HepG2 (cell line): ENCODE measurements at regions not wholly inside any gene's neighbourhood (a gene's known extent, or its start where the extent isn't known, plus 50 kb on each side); places are given as distances from the start of the nearest gene placed in this dataset.

ENCODE experiments used
- ATAC-seq: fragments of 200-7000 bp; cut with Tn5 transposase; 3 replicates; pipeline ENCODE4 v1.9.1; 2020; ENCODE audit warnings: mild to moderate bottlenecking, moderate library complexity
- BruUV-seq: library from RNA; stranded (reverse); fragments of 400-500 nt; replicated peaks from 2 replicates; lab custom pipeline; 2021; lab: Mats Ljungman, UMichigan
- CTCF ChIA-PET: fragments of 300-600 bp; formaldehyde crosslinking; extraction: SDS; loops from one replicate; lab custom pipeline; 2021; ENCODE audit warnings: low total read pairs, inconsistent platforms, low intra/inter-chr PET ratio; lab: Yijun Ruan, JAX
- POLR2A ChIA-PET: fragments of 350-600 bp; sonication (Branson Sonifier 250); formaldehyde crosslinking; loops from one replicate; lab custom pipeline; 2020; ENCODE audit warnings: antibody characterized with exemption, inconsistent platforms; lab: Yijun Ruan, JAX
- DNase-seq: peaks from one replicate; pipeline ENCODE4 v3.0.0-alpha.2; 2015; ENCODE audit warnings: low spot score
- FAIRE-seq: peaks from 3 replicates; lab custom pipeline; 2011; peaks lifted over from hg19 to GRCh38; lab: Jason Lieb, UNC
- H2AFZ ChIP-seq: one replicate; pipeline ENCODE4 v1.6.1; 2011; ENCODE audit warnings: low read length, inconsistent platforms
- H3K27ac ChIP-seq: fragments of 300-600 bp; 3 replicates; pipeline ENCODE4 v1.8.0; 2011; ENCODE audit warnings: mixed run types, mild to moderate bottlenecking, mixed read lengths, low read length, inconsistent platforms; ENCODE audit not compliant: insufficient read depth; ENCODE audit errors: extremely low read length
- H3K27me3 ChIP-seq, 2 experiments: fragments of 200-600 bp in 1 of 2; 2 replicates in 1 of 2; 3 replicates in 1 of 2; pipeline versions ENCODE4 v1.6.0 to v1.8.0; 2011; ENCODE audit warnings: low read length in 2 of 2, mild to moderate bottlenecking in 2 of 2, moderate library complexity in 2 of 2, inconsistent platforms in 1 of 2; ENCODE audit not compliant: insufficient read depth in 2 of 2, control insufficient read depth in 1 of 2
- H3K36me3 ChIP-seq, 2 experiments: fragments of 200-600 bp in 1 of 2; replicated peaks in 1 of 2; 2 replicates in 1 of 2; 3 replicates in 1 of 2; pipeline versions ENCODE4 v1.5.1 to v1.8.0; 2011; ENCODE audit warnings: low read length in 2 of 2, inconsistent platforms in 1 of 2; ENCODE audit not compliant: insufficient read depth in 2 of 2, control insufficient read depth in 1 of 2
- H3K4me1 ChIP-seq: 2 replicates; pipeline ENCODE4 v1.5.1; 2012; ENCODE audit warnings: low read length, inconsistent platforms; ENCODE audit not compliant: insufficient read depth
- H3K4me2 ChIP-seq: 2 replicates; pipeline ENCODE4 v1.6.0; 2011; ENCODE audit warnings: low read depth, low read length, inconsistent platforms
- H3K4me3 ChIP-seq, 3 experiments: fragments of 200-600 bp in 1 of 3; sonication (generic), shearing (Covaris generic) in 1 of 3; replicated peaks in 1 of 3; 2 replicates each; pipeline ENCODE4 v1.5.1; 2011 to 2016; ENCODE audit warnings: low read length in 3 of 3, inconsistent platforms in 2 of 3, low read depth in 2 of 3, mild to moderate bottlenecking in 2 of 3, control low read depth in 1 of 3, mixed read lengths in 1 of 3; ENCODE audit not compliant: insufficient read depth in 1 of 3
- H3K79me2 ChIP-seq: one replicate; pipeline ENCODE4 v1.6.1; 2011; ENCODE audit warnings: low read length, inconsistent platforms; ENCODE audit not compliant: insufficient read depth
- H3K9ac ChIP-seq: 2 replicates; pipeline ENCODE4 v1.6.0; 2011; ENCODE audit warnings: mild to moderate bottlenecking, low read depth, low read length, inconsistent platforms; ENCODE audit not compliant: insufficient read depth
- H3K9me3 ChIP-seq: 2 replicates; pipeline ENCODE4 v1.5.1; 2012; ENCODE audit warnings: mild to moderate bottlenecking, low read length
- H4K20me1 ChIP-seq: 2 replicates; pipeline ENCODE4 v1.6.0; 2011; ENCODE audit warnings: inconsistent platforms, mild to moderate bottlenecking, low read length, moderate library complexity; ENCODE audit not compliant: insufficient read depth
- CENPBD1 ChIP-seq: sonication (generic); formaldehyde crosslinking; IDR thresholded peaks from 2 replicates; pipeline ENCODE4 v1.8.0; 2022; ENCODE audit warnings: missing genetic modification reagents, low read depth, mild to moderate bottlenecking, borderline replicate concordance
- KAT7 ChIP-seq: IDR thresholded peaks from 2 replicates; pipeline ENCODE4 v1.6.1; 2018; ENCODE audit warnings: borderline replicate concordance, missing compliant biosample characterization
- NPAS2 ChIP-seq: sonication (generic); formaldehyde crosslinking; IDR thresholded peaks from 2 replicates; pipeline ENCODE4 v1.8.0; 2022; ENCODE audit warnings: mild to moderate bottlenecking, missing genetic modification reagents, borderline replicate concordance
- PITX1 ChIP-seq: sonication (generic); formaldehyde crosslinking; IDR thresholded peaks from 2 replicates; pipeline ENCODE4 v1.5.1; 2020; ENCODE audit warnings: mild to moderate bottlenecking, missing genetic modification reagents
- RBM22 ChIP-seq: fragments of 200-400 bp; formaldehyde crosslinking; optimal IDR thresholded peaks from 2 replicates; pipeline ENCODE3; 2017; ENCODE audit warnings: mild to moderate bottlenecking, low read length, moderate library complexity
- REL ChIP-seq: sonication (generic); formaldehyde crosslinking; conservative IDR thresholded peaks from 2 replicates; pipeline ENCODE4 v1.8.0; 2022; ENCODE audit warnings: mild to moderate bottlenecking, missing genetic modification reagents, moderate library complexity
- SCMH1 ChIP-seq: sonication (generic); formaldehyde crosslinking; IDR thresholded peaks from 2 replicates; pipeline ENCODE4 v1.9.0; 2021; ENCODE audit warnings: missing genetic modification reagents, mild to moderate bottlenecking, borderline replicate concordance
- SP140L ChIP-seq: sonication (generic); formaldehyde crosslinking; IDR thresholded peaks from 2 replicates; pipeline ENCODE4 v1.4.0; 2020; ENCODE audit warnings: missing genetic modification reagents, borderline replicate concordance
- U2AF1 ChIP-seq: fragments of 200-400 bp; formaldehyde crosslinking; optimal IDR thresholded peaks from 2 replicates; pipeline ENCODE3; 2017; ENCODE audit warnings: mild to moderate bottlenecking, low read depth, low read length
- ZNF138 ChIP-seq: sonication (generic); formaldehyde crosslinking; IDR thresholded peaks from 2 replicates; pipeline ENCODE4 v1.5.0; 2020; ENCODE audit warnings: mild to moderate bottlenecking, low read depth, missing genetic modification reagents
- ZNF281 ChIP-seq: sonication (generic); formaldehyde crosslinking; IDR thresholded peaks from 2 replicates; pipeline ENCODE4 v1.4.0; 2020; ENCODE audit warnings: missing genetic modification reagents, borderline replicate concordance
- ZNF3 ChIP-seq: IDR thresholded peaks from 2 replicates; pipeline ENCODE4 v1.7.0; 2017; ENCODE audit warnings: inconsistent platforms
- ZNF350 ChIP-seq: sonication (generic); formaldehyde crosslinking; IDR thresholded peaks from 2 replicates; pipeline ENCODE4 v1.4.0; 2020; ENCODE audit warnings: mild to moderate bottlenecking, low read depth, missing genetic modification reagents, borderline replicate concordance
- ZNF510 ChIP-seq: sonication (generic); formaldehyde crosslinking; IDR thresholded peaks from 2 replicates; pipeline ENCODE4 v1.4.0; 2020; ENCODE audit warnings: low read depth, mild to moderate bottlenecking, missing genetic modification reagents
- ZNF737 ChIP-seq: sonication (generic); formaldehyde crosslinking; IDR thresholded peaks from 2 replicates; pipeline ENCODE4 v1.5.0; 2020; ENCODE audit warnings: missing genetic modification reagents, mild to moderate bottlenecking, borderline replicate concordance
- ZNF775 ChIP-seq: sonication (generic); formaldehyde crosslinking; IDR thresholded peaks from 2 replicates; pipeline ENCODE4 v1.4.0; 2020; ENCODE audit warnings: missing genetic modification reagents, mild to moderate bottlenecking, moderate library complexity, borderline replicate concordance
- ZNF800 ChIP-seq: sonication (generic); formaldehyde crosslinking; IDR thresholded peaks from 2 replicates; pipeline ENCODE4 v1.4.0; 2020; ENCODE audit warnings: missing genetic modification reagents
- ZNF891 ChIP-seq: sonication (generic); formaldehyde crosslinking; IDR thresholded peaks from 2 replicates; pipeline ENCODE4 v1.5.0; 2020; ENCODE audit warnings: mild to moderate bottlenecking, missing genetic modification reagents
- WGBS: methylation state at CpG from one replicate; pipeline ENCODE4 v1.1.6; 2017; ENCODE audit warnings: low lambda C conversion rate; 5-methylcytosine and 5-hydroxymethylcytosine counted together
- in situ Hi-C: cut with HindIII; loops from 2 replicates; pipeline ENCODE4 v1.10.0; 2017; ENCODE audit warnings: low pct_unique_long_range_greater_than_20kb; ENCODE audit not compliant: extremely low pct_ligation_motif_present
- intact Hi-C: fragments of 100-400 bp; cut with micrococcal nuclease; formaldehyde crosslinking; loops from one replicate; pipeline ENCODE4 v1.10.0; 2022; ENCODE audit not compliant: unreplicated experiment
- TF ChIP-seq, protein P1 (sequence below): IDR thresholded peaks from 2 replicates; pipeline ENCODE4 v1.6.1; 2016; ENCODE audit warnings: missing biosample characterization, missing genetic modification reagents, low read depth

- H3K9me3 ChIP-seq = no peaks in the 10 kb centered on the region
- no peak for FAIRE-seq
- no TSS peak for BruUV-seq
- no peaks in the 10 kb centered on the region for H3K27me3 ChIP-seq
- H3K4me1 ChIP-seq = no peaks in the 10 kb centered on the region
- WGBS = 1% methylated on average over 3 of the region's 3 CpGs
- no peak for ATAC-seq
- no peak for DNase-seq
- CTCF ChIA-PET = no interaction called here
- in situ Hi-C loops = no loop called here
- H3K79me2 ChIP-seq = no peaks in the 10 kb centered on the region
- H2AFZ ChIP-seq = no peak overlapping the region
- H3K9ac ChIP-seq = no peak overlapping the region
- no peak overlapping the region for H3K4me2 ChIP-seq
- no peak overlapping the region for H3K27ac ChIP-seq
- no peaks in the 10 kb centered on the region for H4K20me1 ChIP-seq
- intact Hi-C loops = no loop called here
- TF ChIP-seq ZNF138 (CRISPR knock-in tag) (no peak), ZNF775 (no peak), ZNF891 (CRISPR knock-in tag) (no peak), REL (CRISPR knock-in tag) (no peak), RBM22 (no peak), SCMH1 (CRISPR knock-in tag) (no peak), KAT7 (CRISPR knock-in tag) (no peak), ZNF737 (CRISPR knock-in tag) (no peak), CENPBD1 (no peak), ZNF510 (CRISPR knock-in tag) (no peak), ZNF800 (CRISPR knock-in tag) (no peak), ZNF350 (CRISPR knock-in tag) (no peak), ZNF3 (CRISPR knock-in tag) (no peak), NPAS2 (CRISPR knock-in tag) (no peak), SP140L (CRISPR knock-in tag) (no peak), ZNF281 (CRISPR knock-in tag) (no peak), PITX1 (CRISPR knock-in tag) (no peak), U2AF1 (no peak)
- TF ChIP-seq, protein P1, sequence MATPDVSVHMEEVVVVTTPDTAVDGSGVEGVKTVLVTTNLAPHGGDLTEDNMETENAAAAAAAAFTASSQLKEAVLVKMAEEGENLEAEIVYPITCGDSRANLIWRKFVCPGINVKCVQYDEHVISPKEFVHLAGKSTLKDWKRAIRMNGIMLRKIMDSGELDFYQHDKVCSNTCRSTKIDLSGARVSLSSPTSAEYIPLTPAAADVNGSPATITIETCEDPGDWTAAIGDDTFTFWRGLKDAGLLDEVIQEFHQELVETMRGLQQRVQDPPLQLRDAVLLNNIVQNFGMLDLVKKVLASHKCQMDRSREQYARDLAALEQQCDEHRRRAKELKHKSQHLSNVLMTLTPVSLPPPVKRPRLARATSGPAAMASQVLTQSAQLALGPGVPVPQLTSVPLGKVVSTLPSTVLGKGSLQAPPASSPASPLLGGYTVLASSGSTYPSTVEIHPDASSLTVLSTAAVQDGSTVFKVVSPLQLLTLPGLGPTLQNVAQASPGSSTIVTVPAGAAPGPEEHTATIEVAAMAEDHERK (CRISPR knock-in tag) = no peak
- H3K36me3 ChIP-seq = no peaks in the 10 kb centered on the region
- POLR2A ChIA-PET = no interaction called here
- no peak overlapping the region for H3K4me3 ChIP-seq
Observed at GRCh38 chr2:59888015-59888414, 665.4 kb downstream of the BCL11A start.
